ENCODE measurements at regions not wholly inside any gene's neighbourhood (a gene's known extent, or its start where the extent isn't known, plus 50 kb on each side); places are given as distances from the start of the nearest gene placed in this dataset.
"Not testable (repeated sequence)": the region's sequence is repeated elsewhere in the genome, so short reads cannot be mapped to it uniquely, and the experiment has no call there.

DNA sequence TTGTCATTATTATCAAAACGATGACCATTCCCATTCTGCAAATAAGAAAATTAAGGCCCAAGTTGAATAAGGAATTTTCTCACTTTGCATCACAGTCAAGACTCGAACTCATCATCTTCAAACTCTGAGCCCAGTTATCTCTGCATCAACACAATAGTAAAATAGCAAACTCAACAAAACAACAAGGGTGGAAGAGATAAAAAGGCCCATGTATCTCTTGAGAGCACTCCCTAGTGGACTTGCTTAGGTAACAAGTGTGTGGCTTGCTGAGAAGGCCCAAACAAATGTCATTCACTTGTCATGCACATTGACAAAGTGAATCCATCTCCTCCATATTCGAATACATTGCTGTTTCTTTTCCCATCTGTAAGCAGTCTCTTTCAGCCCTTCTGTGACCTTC, 412.0 kb upstream of the MAF start:
- no peak for DNase-seq (ENCODE audit: low read depth in 2 of 2)

DNA sequence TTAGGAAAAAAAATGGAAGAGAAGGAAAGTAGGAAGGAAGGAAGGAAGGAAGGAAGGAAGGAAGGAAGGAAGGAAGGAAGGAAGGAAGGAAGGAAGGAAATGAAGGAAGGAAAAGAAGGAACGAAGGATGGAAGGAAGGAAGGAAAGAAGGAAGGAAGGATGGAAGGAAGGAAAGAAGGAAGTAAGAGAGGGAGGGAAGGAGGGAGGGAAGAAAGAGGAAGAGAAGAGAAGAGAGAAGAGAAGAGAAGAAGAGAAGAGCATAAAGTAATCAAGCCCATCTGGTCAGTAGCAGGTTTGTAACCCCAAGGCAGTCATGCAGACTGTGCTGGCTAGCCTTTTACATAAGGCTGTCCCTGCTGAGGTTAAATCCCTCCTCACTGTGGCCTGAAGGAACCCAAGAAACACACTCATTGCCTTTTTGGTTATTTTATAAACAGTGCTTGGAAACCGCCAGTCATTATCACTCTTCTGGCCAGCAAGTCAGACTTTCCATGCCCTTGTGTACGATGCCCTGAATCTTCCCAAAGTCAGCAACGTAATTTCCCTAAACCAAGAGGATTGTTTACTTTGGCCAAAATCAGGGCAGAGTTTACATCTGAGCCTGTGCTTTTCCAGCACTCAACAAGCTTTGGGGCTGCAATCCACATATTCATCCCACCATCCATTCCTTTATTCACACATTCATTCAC, 409.6 kb upstream of the MAF start:
- DNase-seq (ENCODE audit: low read depth in 2 of 2) = no peak

DNA sequence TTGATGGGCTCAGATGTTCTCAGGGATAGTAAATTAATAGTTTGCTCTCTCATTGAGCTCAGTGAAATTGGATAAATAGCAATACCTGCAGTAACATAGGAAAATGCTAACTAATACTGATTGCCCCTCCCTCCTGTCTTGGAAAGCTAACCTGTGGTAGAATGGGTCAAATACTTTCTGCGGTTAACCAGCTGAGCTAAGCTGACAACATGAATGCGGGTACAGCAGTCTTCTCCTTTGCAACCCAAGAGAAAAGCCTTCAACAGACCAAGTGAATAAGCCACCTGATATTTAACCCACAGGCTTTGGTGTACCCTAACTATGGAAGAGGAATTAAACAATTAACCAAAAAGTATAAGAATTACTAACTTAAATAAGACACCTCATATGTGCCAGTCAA, 408.3 kb upstream of the MAF start:
- no peak for DNase-seq (ENCODE audit: low read depth in 2 of 2)

DNA sequence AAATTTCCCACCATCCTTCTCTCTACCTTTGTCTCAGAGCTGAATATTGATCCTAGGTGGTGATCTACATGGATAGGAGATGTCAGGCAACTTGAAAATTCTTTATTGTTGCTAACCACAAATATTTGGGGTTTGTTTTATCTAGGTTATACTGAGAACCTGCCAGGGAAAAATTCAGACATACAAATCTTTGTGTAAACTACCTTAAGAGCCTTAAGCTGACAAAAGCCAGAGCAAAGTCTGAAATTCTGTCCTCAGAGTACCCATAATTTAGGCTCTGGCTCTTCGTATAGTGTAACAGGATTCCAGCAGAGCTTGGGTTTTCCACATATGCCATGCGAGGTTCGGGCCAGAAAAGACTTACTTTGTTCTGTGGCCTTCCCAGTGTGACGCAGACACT, 406.7 kb upstream of the MAF start:
- DNase-seq (ENCODE audit: low read depth in 2 of 2) = no peak

DNA sequence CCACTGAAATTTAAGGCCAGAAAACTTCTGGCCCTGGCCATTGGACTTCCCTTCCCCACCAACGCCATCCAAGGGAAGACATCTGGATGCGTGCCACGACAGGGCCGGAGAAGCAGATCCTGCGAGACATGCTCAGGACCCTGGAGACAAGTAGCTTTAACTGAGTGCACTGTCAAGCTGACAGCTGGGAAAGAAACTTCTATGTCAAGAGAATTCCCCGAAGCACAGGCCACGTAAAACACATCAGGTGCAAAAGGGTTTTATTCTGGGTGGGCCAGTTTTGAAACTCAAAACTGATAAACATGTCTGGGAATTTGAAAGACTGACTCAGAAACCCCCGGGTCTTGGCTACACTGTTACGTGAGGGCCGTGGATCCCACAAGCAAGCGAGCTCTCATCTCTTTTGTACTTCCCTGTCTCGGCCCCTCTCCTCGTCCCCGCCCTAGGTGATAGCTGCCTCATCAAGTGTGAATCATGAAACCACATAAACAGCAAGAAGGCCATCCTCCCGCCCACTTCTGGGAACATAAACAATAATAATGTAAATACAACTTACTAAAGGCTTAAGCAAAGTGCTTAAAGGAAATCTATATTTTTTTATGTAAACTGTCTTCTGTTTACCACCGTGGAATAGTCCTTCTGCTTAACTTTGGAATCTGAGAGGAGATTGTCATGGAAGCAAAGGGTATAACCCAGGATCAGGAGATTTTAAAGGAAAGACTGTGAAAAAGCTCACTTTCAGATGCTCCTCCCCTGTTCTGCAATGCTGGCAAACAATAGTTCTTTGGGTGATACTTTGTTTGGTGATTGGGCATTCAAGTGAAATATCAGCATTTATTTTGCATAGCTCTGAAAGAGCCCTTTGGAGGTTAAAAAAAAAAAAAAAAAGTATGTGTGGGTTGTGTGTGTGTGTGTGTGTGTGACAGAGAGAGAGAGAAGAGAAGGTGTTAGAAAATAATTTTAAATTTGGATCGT, 406.0 kb upstream of the MAF start:
- no peak for DNase-seq (ENCODE audit: low read depth in 2 of 2)

DNA sequence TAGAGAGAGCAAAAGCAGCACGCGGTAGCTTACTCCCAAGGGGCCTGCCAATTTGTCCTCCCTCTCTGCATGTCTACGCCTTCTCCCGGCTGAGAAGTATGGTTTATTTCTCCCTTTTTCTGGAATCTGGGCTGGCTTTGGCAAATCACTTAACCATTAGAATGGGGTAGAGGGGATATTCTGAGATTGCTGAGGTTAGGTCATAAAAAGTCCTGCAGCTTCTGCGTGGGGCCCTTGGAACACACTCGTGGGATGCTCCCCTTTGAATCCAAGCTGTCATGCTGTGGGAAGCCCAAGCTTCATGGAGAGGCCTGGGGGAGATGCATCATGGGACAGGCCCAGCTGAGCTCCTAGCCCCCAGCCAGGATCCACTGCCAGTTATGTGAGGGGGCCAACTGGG, 403.6 kb upstream of the MAF start:
- no peak for DNase-seq (ENCODE audit: low read depth in 2 of 2)

- no peak for DNase-seq (ENCODE audit: low read depth in 2 of 2)
Measured at GRCh38 chr16:80002261-80002660, 401.7 kb upstream of the MAF start.

GRCh38 chr16:79998143-79998542, 397.6 kb upstream of the MAF start:
- DNase-seq (ENCODE audit: low read depth in 2 of 2) = no peak

DNA sequence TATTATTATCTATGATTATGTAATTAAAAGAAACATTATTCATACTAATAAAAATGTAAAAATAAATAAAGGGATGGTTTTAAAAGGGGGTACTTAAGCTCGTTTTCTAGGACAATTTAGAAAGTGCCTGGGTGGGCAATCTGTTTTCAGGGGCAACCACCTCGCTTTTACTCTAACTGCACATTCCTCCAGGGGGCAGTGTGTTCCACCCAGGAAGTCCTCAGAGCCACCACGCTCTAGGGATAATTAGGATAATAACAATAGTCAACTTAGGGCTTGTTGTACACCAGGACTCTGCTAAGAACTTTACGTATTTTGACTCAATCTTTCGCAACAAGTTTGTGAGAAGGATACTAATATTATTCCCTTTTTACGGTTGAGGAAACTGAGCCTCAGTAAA, 396.7 kb upstream of the MAF start:
- no peak for DNase-seq (ENCODE audit: low read depth in 2 of 2)

DNA sequence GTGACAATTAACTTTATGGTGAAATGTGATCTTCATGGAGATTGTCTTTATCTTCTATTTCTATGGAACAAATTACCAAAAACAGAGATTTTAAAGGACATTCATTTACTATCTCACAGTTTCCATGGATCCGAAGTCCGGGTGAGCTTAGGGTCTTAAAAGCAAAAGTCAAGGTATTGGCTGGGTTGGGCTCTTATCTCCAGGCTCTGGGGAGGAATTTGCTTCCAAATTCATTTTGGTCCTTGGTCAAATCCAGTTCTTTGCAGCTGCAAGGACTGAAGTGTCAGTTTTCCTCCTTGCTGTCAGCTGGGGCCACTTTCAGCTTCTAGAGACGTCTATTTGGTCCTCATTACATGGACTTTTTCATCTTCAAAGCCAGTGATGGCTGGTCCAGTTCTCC, 395.8 kb upstream of the MAF start:
- no peak for DNase-seq (ENCODE audit: low read depth in 2 of 2)

DNA sequence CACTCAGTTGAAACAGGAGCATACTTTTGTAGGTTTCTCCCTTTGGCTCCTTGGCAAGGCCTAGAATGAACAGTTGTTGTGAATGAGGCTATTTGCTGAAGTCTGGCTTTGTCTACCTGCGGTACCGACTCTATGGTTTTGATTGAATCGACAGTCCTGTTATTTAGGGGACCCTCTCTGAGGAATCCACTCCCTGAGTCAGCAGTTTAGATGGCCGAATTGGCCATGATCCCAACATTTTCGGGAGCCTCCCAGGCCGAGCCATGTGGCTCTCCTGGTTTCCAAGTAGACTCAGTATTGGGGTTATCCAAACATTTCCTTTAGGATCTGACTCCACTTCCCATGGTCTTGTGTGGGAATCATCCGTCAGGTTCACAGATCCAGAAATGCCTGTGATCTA, 394.8 kb upstream of the MAF start:
- DNase-seq (ENCODE audit: low read depth in 2 of 2) = no peak

GRCh38 chr16:79994418-79994817, 393.9 kb upstream of the MAF start:
- no peak for DNase-seq (ENCODE audit: low read depth in 2 of 2)

- DNase-seq (ENCODE audit: low read depth in 2 of 2) = no peak
Measured at GRCh38 chr16:79993629-79994209, 393.2 kb upstream of the MAF start.

DNA sequence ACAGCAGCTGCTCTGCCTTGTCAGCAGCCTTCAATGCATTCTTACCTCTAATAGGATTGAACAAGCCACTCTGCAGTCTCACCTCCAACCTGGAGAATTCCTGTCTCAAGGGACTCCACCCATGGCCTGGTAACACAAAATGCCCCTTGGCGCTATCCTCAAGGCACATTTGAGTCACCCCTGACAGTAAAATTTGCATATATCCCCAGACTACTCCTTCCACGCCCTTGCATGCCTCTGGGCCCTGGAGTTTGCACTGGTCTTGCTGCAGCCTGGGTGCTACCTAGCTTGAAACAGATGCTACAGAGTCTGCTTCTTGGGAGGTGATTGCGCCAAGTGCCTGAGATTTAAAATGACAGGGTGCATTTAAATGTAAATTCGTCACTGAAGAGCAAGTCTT, 391.4 kb upstream of the MAF start:
- DNase-seq (ENCODE audit: low read depth in 2 of 2) = no peak

DNA sequence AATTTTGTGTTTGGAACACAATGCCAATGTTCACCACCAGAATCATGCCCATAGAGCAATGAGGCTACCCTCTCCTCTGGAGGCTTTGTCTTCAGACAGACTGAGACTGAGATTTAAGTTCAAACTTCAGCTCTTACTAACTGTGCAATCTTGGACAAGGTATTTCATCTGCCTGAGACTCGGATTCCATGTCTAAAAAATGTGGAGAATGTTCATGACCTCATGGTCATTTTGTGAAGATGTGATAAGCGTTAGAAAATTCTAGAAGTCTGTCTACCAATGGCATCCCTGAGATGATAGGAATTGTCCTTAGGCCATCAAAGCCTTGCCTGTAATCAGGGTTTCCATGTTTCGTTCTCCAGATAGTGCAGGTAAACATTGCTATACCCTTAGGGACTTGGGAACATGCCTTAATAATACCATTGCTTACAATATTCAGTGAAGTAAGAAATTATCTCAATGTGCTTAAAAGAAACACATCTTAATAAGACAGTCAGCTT, 388.2 kb upstream of the MAF start:
- DNase-seq (ENCODE audit: low read depth in 2 of 2) = no peak

GRCh38 chr16:79988089-79988488, 387.6 kb upstream of the MAF start:
- DNase-seq (ENCODE audit: low read depth in 2 of 2) = no peak

DNA sequence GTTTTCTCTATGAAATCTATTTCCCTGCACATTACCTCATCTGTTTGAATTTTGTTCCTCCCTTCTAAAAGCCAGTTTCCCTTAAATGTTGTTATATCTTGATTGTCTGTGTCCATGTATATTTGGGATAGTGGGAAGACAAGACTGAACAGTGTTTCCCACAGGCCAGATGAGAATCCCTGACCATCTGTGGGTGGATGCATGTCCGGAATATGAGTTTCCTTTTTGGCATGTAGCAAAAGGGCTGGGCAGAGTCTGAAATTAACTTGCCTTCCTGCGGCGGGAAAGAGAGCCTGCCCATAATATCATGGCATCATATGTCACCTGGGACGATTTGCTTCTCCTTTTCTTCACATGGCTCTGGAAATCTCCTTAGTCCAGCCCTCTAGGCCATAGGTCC, 385.8 kb upstream of the MAF start:
- DNase-seq (ENCODE audit: low read depth in 2 of 2) = no peak

GRCh38 chr16:79985606-79986005, 385.1 kb upstream of the MAF start:
- DNase-seq (ENCODE audit: low read depth in 2 of 2) = no peak

DNA sequence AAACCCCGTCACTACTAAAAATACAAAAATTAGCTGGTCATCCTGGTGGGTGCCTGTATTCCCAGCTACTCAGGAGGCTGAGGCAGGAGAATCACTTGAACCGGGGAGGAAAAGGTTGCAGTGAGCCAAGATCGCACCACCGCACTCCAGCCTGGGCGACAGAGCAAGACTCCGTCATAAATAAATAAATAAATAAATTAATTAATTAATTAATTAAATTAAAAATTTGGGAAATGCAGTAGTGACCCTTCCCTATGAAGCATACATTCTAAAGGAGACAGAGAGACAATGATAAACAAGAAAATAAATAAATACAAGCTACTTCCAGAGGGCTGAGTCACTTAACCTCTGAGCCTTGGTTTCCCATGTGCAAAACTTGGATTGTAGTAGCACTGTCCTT, 383.6 kb upstream of the MAF start:
- DNase-seq (ENCODE audit: low read depth in 2 of 2) = not testable (repeated sequence)

DNA sequence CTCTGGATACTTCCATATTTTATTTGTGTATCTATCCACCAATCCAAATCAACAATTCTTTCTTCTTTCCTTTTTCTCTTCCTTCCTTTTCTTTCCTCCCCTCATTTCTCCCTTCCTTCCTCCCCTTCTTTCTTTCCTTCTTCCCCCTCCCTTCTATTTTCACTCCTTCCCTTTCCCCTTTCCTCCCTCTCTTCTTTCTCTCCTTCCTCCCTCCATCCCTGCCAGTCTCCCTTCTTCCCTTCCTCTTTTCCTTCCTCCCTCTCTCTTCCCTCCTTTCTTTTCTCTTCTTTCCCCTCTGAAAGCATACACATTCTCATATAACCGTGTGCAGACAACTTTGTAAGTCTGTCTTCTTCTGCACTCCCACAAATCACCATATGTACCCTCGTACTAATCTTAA, 382.3 kb upstream of the MAF start:
- no peak for DNase-seq (ENCODE audit: low read depth in 2 of 2)

GRCh38 chr16:79982361-79982760, 381.8 kb upstream of the MAF start:
- no peak for DNase-seq (ENCODE audit: low read depth in 2 of 2)

- no peak for DNase-seq (ENCODE audit: low read depth in 2 of 2)
Measured at GRCh38 chr16:79981814-79982213, 381.3 kb upstream of the MAF start.

Data from stimulated activated CD4-positive, alpha-beta T cell treated with anti-CD3 and anti-CD28 coated beads, Interleukin-4, amount 100 ng/mL, for 48 hours (primary cell).